HCT116 (cell line): ENCODE measurements at regions not wholly inside any gene's neighbourhood (a gene's known extent, or its start where the extent isn't known, plus 50 kb on each side); places are given as distances from the start of the nearest gene placed in this dataset.

ENCODE experiments used
- ATAC-seq: fragments of 200-7000 bp; cut with Tn5 transposase; 2 replicates; pipeline ENCODE4 v1.9.1; 2020; ENCODE audit warnings: mild to moderate bottlenecking, moderate library complexity
- BruUV-seq: library from RNA; stranded (reverse); fragments of 400-500 nt; replicated peaks from 2 replicates; lab custom pipeline; 2021; lab: Mats Ljungman, UMichigan
- CTCF ChIA-PET: fragments of 300-600 bp; sonication (Branson Sonifier 250); formaldehyde crosslinking; loops from one replicate; lab custom pipeline; 2021; ENCODE audit warnings: antibody characterized with exemption; lab: Charles Lee
- POLR2A ChIA-PET: fragments of 300-600, 350-600 bp; sonication (Branson Sonifier 250); formaldehyde crosslinking; loops from one replicate; lab custom pipeline; 2021; ENCODE audit warnings: antibody characterized with exemption; lab: Charles Lee
- RAD21 ChIA-PET, 2 experiments: fragments of 300-600 bp; sonication (Branson Sonifier 250); formaldehyde crosslinking; loops; one replicate each; lab custom pipeline; 2023; ENCODE audit warnings: low total read pairs in 2 of 2; ENCODE audit not compliant: uncharacterized antibody in 2 of 2, unreplicated experiment in 2 of 2, low non-redundant PET in 1 of 2; lab: Charles Lee
- DNase-seq: peaks from one replicate; pipeline ENCODE4 v3.0.0-alpha.2; 2010; ENCODE audit warnings: low read depth, low spot score
- H2AFZ ChIP-seq: fragments of 200-600 bp; shearing (Covaris generic), sonication (generic); 2 replicates; pipeline ENCODE4 v1.6.1; 2017; ENCODE audit warnings: low read depth, mixed run types, mixed read lengths, antibody characterized with exemption, low read length; ENCODE audit not compliant: poor library complexity, severe bottlenecking
- H3K27ac ChIP-seq: 2 replicates; pipeline ENCODE4 v1.5.1; 2012; ENCODE audit warnings: low read depth, low read length
- H3K27me3 ChIP-seq: fragments of 200-600 bp; sonication (generic); 2 replicates; pipeline ENCODE4 v1.6.1; 2016; ENCODE audit warnings: mixed run types, low read length, mixed read lengths; ENCODE audit not compliant: insufficient read depth
- H3K36me3 ChIP-seq, 2 experiments: fragments of 200-500 bp in 1 of 2; fragments of 200-600 bp in 1 of 2; sonication (Bioruptor generic) in 1 of 2; sonication (generic) in 1 of 2; 2 replicates each; pipeline versions ENCODE4 v1.5.1 to v1.6.1; 2014 to 2016; ENCODE audit warnings: low read length in 2 of 2, inconsistent platforms in 1 of 2, mixed read lengths in 1 of 2, mixed run types in 1 of 2; ENCODE audit not compliant: insufficient read depth in 2 of 2, control insufficient read depth in 1 of 2
- H3K4me1 ChIP-seq, 2 experiments: fragments of 200-600 bp in 1 of 2; sonication (generic) in 1 of 2; 2 replicates each; pipeline versions ENCODE4 v1.5.1 to v1.6.1; 2012 to 2017; ENCODE audit warnings: low read length in 2 of 2, inconsistent platforms in 1 of 2, mild to moderate bottlenecking in 1 of 2, mixed read lengths in 1 of 2, mixed run types in 1 of 2, moderate library complexity in 1 of 2; ENCODE audit not compliant: insufficient read depth in 2 of 2, control insufficient read depth in 1 of 2
- H3K4me2 ChIP-seq: fragments of 200-600 bp; sonication (generic); 2 replicates; pipeline ENCODE4 v1.6.1; 2017; ENCODE audit warnings: mixed run types, low read length, mixed read lengths
- H3K4me3 ChIP-seq, 2 experiments: fragments of 200-600 bp in 1 of 2; sonication (generic) in 1 of 2; replicated peaks in 1 of 2; 2 replicates each; pipeline ENCODE4 v1.5.1; 2011 to 2016; ENCODE audit warnings: low read length in 2 of 2, control low read depth in 1 of 2, low read depth in 1 of 2, mild to moderate bottlenecking in 1 of 2, mixed read lengths in 1 of 2, mixed run types in 1 of 2
- H3K79me2 ChIP-seq: fragments of 200-600 bp; sonication (generic); 2 replicates; pipeline ENCODE4 v1.6.1; 2017; ENCODE audit warnings: mild to moderate bottlenecking, mixed run types, low read length, moderate library complexity, mixed read lengths; ENCODE audit not compliant: insufficient read depth
- H3K9ac ChIP-seq: fragments of 200-600 bp; sonication (generic); 2 replicates; pipeline ENCODE4 v1.6.1; 2016; ENCODE audit warnings: low read length, mixed read lengths
- H3K9me2 ChIP-seq: fragments of 200-600 bp; sonication (generic), shearing (Covaris generic); 2 replicates; pipeline ENCODE4 v1.6.1; 2017; ENCODE audit warnings: mixed run types, mild to moderate bottlenecking, moderate library complexity; ENCODE audit not compliant: insufficient read depth
- H3K9me3 ChIP-seq, 2 experiments: fragments of 200-500 bp in 1 of 2; fragments of 200-600 bp in 1 of 2; sonication (Bioruptor generic) in 1 of 2; sonication (generic) in 1 of 2; 2 replicates each; pipeline ENCODE4 v1.6.1; 2014 to 2017; ENCODE audit warnings: low read length in 2 of 2, mixed read lengths in 2 of 2, inconsistent platforms in 1 of 2, low read depth in 1 of 2, mild to moderate bottlenecking in 1 of 2, mixed run types in 1 of 2, moderate library complexity in 1 of 2; ENCODE audit not compliant: control insufficient read depth in 1 of 2, insufficient read depth in 1 of 2
- H4K20me1 ChIP-seq: fragments of 200-600 bp; sonication (generic), shearing (Covaris generic); 2 replicates; pipeline ENCODE4 v1.6.1; 2017; ENCODE audit warnings: mixed run types, mild to moderate bottlenecking, moderate library complexity; ENCODE audit not compliant: insufficient read depth
- JUND ChIP-seq: IDR thresholded peaks from 2 replicates; pipeline ENCODE4 v1.6.1; 2012
- POLR2A ChIP-seq: IDR thresholded peaks from 2 replicates; pipeline ENCODE4 v1.7.0; 2011; ENCODE audit warnings: borderline replicate concordance; ENCODE audit not compliant: insufficient read depth, insufficient read length; ENCODE audit errors: extremely low read depth
- SRF ChIP-seq: IDR thresholded peaks from 2 replicates; pipeline ENCODE4 v1.6.1; 2012; ENCODE audit warnings: low read depth
- TCF7L2 ChIP-seq: IDR thresholded peaks from 2 replicates; pipeline ENCODE4 v1.7.0; 2011; ENCODE audit warnings: borderline replicate concordance, inconsistent platforms; ENCODE audit not compliant: insufficient read depth, insufficient read length; ENCODE audit errors: extremely low read depth
- YY1 ChIP-seq: IDR thresholded peaks from 2 replicates; pipeline ENCODE4 v1.6.1; 2011; ENCODE audit warnings: low read length, low read depth, moderate library complexity, mild to moderate bottlenecking; ENCODE audit not compliant: insufficient replicate concordance; ENCODE audit errors: extremely low read depth
- ZFX ChIP-seq: fragments of 450-650 bp; IDR thresholded peaks from 2 replicates; pipeline ENCODE4 v1.6.1; 2017
- intact Hi-C: fragments of 100-400 bp; cut with micrococcal nuclease; formaldehyde crosslinking; loops from 2 replicates; pipeline ENCODE4 v1.10.0; 2022
- TF ChIP-seq, protein P1 (sequence below), 3 experiments: fragments of 200-600 bp in 1 of 3; sonication (generic) in 1 of 3; IDR thresholded peaks in 2 of 3; conservative IDR thresholded peaks in 1 of 3; 2 replicates each; pipeline ENCODE4 v1.5.1; 2012 to 2017; ENCODE audit warnings: low read depth in 2 of 3, low read length in 2 of 3, antibody characterized with exemption in 1 of 3, borderline replicate concordance in 1 of 3, control low read depth in 1 of 3, mild to moderate bottlenecking in 1 of 3, mixed read lengths in 1 of 3, mixed run types in 1 of 3, moderate library complexity in 1 of 3; ENCODE audit not compliant: insufficient read depth in 1 of 3
- TF ChIP-seq, protein P2 (sequence below): IDR thresholded peaks from 2 replicates; pipeline ENCODE4 v1.6.1; 2012; ENCODE audit warnings: low read depth

DNA sequence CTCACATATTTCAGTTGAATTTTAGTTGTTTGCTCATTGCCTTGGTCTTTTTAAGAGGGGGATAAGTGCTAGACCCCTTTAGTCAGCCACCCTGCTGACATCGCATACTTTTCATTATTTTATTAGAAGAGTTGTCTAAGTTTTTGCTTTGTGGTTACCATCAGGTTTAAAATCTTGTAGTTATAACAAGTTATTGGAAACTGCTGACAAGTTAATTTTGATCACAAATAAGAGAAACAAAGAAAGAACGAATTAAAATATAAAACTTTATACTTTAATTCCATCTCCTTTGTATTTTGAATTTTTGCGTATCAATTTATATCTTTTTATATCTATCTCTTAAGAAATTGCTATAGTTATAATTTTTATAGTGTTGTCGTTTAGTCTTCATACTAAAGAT lies 679.7 kb downstream of the TECRL start:
- POLR2A ChIA-PET = no interaction called here

More for the DNA sequence above, 679.7 kb downstream of the TECRL start:
- no peak overlapping the region for H3K4me2 ChIP-seq
- H3K27me3 ChIP-seq = no peaks in the 10 kb centered on the region
- no peak overlapping the region for H2AFZ ChIP-seq
- H3K4me1 ChIP-seq = no peaks in the 10 kb centered on the region
- no peaks in the 10 kb centered on the region for H3K36me3 ChIP-seq
- no peak overlapping the region for H3K27ac ChIP-seq
- H3K9me2 ChIP-seq = no peaks in the 10 kb centered on the region
- H3K9me3 ChIP-seq = peaks cover 12 to 27% of the 10 kb centered on the region in 2 experiments; a peak in 2 of 4 replicates
- DNase-seq (no peak), ATAC-seq (no peak)
- H3K4me3 ChIP-seq = no peak overlapping the region
- intact Hi-C loops = no loop called here
- H4K20me1 ChIP-seq = no peaks in the 10 kb centered on the region; the same call in 1 of the 2 replicates
- no peak overlapping the region for H3K9ac ChIP-seq
- TF ChIP-seq JUND (no peak), POLR2A (no peak), SRF (no peak), TCF7L2 (no peak), YY1 (no peak), ZFX (no peak)
- TF ChIP-seq, protein P1, sequence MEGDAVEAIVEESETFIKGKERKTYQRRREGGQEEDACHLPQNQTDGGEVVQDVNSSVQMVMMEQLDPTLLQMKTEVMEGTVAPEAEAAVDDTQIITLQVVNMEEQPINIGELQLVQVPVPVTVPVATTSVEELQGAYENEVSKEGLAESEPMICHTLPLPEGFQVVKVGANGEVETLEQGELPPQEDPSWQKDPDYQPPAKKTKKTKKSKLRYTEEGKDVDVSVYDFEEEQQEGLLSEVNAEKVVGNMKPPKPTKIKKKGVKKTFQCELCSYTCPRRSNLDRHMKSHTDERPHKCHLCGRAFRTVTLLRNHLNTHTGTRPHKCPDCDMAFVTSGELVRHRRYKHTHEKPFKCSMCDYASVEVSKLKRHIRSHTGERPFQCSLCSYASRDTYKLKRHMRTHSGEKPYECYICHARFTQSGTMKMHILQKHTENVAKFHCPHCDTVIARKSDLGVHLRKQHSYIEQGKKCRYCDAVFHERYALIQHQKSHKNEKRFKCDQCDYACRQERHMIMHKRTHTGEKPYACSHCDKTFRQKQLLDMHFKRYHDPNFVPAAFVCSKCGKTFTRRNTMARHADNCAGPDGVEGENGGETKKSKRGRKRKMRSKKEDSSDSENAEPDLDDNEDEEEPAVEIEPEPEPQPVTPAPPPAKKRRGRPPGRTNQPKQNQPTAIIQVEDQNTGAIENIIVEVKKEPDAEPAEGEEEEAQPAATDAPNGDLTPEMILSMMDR (IDR thresholded peaks at IDR 0.05 in 2 of 3, conservative IDR thresholded peaks at IDR 0.05 in 1 of 3; ENCODE audit: borderline replicate concordance in 1 of 3, insufficient read depth in 1 of 3, low read depth in 2 of 3, low read length in 2 of 3) = no peak
- TF ChIP-seq, protein P2, sequence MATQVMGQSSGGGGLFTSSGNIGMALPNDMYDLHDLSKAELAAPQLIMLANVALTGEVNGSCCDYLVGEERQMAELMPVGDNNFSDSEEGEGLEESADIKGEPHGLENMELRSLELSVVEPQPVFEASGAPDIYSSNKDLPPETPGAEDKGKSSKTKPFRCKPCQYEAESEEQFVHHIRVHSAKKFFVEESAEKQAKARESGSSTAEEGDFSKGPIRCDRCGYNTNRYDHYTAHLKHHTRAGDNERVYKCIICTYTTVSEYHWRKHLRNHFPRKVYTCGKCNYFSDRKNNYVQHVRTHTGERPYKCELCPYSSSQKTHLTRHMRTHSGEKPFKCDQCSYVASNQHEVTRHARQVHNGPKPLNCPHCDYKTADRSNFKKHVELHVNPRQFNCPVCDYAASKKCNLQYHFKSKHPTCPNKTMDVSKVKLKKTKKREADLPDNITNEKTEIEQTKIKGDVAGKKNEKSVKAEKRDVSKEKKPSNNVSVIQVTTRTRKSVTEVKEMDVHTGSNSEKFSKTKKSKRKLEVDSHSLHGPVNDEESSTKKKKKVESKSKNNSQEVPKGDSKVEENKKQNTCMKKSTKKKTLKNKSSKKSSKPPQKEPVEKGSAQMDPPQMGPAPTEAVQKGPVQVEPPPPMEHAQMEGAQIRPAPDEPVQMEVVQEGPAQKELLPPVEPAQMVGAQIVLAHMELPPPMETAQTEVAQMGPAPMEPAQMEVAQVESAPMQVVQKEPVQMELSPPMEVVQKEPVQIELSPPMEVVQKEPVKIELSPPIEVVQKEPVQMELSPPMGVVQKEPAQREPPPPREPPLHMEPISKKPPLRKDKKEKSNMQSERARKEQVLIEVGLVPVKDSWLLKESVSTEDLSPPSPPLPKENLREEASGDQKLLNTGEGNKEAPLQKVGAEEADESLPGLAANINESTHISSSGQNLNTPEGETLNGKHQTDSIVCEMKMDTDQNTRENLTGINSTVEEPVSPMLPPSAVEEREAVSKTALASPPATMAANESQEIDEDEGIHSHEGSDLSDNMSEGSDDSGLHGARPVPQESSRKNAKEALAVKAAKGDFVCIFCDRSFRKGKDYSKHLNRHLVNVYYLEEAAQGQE = no peak
- RAD21 ChIA-PET = no interaction called here
- BruUV-seq = no TSS peak
- H3K79me2 ChIP-seq = no peaks in the 10 kb centered on the region
- CTCF ChIA-PET = no interaction called here
